OCI-LY1 (cell line): ENCODE measurements at regions not wholly inside any gene's neighbourhood (a gene's known extent, or its start where the extent isn't known, plus 50 kb on each side); places are given as distances from the start of the nearest gene placed in this dataset.
A peak's percentile ranks its signal among the peaks of the same experiment; 100 is the strongest.

Source experiments
- CTCF ChIP-seq: fragments of 200-600 bp; sonication (generic), shearing (Covaris generic); IDR thresholded peaks from 2 replicates; pipeline ENCODE4 v1.5.1; 2017; ENCODE audit warnings: mild to moderate bottlenecking, antibody characterized with exemption, low read length, moderate library complexity, mixed read lengths
- EZH2 ChIP-seq: fragments of 200-600 bp; sonication (generic), shearing (Covaris generic); IDR thresholded peaks from 2 replicates; pipeline ENCODE4 v1.8.0; 2017; ENCODE audit warnings: borderline replicate concordance, mixed run types, mild to moderate bottlenecking, antibody characterized with exemption, low read length, moderate library complexity, mixed read lengths

- TF ChIP-seq CTCF (peak; percentile 26; the same call in 1 of the 2 replicates), EZH2 (no peak)
Measured at GRCh38 chr15:93333796-93334195, 244.8 kb upstream of the RGMA start.
